GM13977 (cell line): ENCODE measurements at regions not wholly inside any gene's neighbourhood (a gene's known extent, or its start where the extent isn't known, plus 50 kb on each side); places are given as distances from the start of the nearest gene placed in this dataset.

ENCODE experiments used
- DNase-seq: peaks from one replicate; pipeline ENCODE4 v3.0.0; 2012; ENCODE audit warnings: low spot score
- in situ Hi-C: fragments of 300-500 bp; cut with MboI; formaldehyde crosslinking; loops from one replicate; pipeline ENCODE4 v1.12.0; 2022; ENCODE audit warnings: low sequenced_read_pairs, low pct_unique_long_range_greater_than_20kb, mixed read lengths, inconsistent platforms; ENCODE audit not compliant: unreplicated experiment
- TF ChIP-seq, protein P1 (sequence below): IDR thresholded peaks from 2 replicates; pipeline ENCODE4 v1.5.1; 2012; ENCODE audit warnings: mild to moderate bottlenecking, control low read depth; ENCODE audit not compliant: insufficient read depth; ENCODE audit errors: extremely low read depth, missing control alignments

DNA sequence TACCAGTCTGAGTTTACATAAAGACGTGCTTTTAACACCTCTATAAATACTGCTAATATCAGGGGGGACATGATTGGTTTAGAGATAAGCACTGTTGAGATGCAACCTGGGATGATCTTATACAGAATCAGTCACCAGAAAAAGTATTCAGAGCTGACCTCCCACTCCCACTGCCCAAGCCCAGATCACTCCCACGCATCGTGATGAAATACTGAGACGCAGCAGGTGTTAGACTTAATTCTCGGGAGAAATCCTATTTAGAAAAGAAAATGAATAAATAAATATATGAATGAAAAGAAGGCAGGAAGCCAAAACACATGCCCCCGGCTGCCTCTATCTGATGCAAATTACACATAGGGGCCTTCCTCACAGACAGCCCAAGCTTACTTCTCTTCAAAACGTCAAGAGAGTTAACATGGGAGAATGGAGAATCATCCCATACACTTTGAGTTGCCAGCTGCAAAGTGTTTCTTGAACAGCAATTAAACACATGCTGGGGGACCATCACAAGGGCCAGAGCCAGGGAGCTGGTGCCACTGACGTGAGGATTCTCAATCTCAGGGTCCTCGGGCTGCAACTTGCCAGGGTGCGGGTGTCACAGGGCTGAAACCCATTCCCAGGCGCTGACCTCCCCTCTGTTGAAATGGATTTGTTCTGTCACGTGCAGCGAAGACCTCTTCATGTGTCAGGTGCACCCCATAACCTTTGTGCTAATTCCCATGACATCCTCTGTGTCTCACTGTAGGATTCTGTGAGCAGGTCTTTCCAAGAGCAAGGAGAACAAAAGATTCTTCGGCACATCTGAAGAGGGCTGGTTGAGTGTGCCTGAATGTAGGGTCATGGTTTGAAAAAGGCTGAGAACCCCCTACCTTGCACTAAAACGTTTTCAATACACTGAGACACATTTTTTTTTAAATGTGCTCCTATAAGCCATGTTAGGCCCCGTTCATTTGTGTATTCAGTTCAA lies 764.2 kb upstream of the ARRDC4 start:
- in situ Hi-C loops: no loop called here
- DNase-seq: no peak
- TF ChIP-seq, protein P1, sequence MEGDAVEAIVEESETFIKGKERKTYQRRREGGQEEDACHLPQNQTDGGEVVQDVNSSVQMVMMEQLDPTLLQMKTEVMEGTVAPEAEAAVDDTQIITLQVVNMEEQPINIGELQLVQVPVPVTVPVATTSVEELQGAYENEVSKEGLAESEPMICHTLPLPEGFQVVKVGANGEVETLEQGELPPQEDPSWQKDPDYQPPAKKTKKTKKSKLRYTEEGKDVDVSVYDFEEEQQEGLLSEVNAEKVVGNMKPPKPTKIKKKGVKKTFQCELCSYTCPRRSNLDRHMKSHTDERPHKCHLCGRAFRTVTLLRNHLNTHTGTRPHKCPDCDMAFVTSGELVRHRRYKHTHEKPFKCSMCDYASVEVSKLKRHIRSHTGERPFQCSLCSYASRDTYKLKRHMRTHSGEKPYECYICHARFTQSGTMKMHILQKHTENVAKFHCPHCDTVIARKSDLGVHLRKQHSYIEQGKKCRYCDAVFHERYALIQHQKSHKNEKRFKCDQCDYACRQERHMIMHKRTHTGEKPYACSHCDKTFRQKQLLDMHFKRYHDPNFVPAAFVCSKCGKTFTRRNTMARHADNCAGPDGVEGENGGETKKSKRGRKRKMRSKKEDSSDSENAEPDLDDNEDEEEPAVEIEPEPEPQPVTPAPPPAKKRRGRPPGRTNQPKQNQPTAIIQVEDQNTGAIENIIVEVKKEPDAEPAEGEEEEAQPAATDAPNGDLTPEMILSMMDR: no peak

DNA sequence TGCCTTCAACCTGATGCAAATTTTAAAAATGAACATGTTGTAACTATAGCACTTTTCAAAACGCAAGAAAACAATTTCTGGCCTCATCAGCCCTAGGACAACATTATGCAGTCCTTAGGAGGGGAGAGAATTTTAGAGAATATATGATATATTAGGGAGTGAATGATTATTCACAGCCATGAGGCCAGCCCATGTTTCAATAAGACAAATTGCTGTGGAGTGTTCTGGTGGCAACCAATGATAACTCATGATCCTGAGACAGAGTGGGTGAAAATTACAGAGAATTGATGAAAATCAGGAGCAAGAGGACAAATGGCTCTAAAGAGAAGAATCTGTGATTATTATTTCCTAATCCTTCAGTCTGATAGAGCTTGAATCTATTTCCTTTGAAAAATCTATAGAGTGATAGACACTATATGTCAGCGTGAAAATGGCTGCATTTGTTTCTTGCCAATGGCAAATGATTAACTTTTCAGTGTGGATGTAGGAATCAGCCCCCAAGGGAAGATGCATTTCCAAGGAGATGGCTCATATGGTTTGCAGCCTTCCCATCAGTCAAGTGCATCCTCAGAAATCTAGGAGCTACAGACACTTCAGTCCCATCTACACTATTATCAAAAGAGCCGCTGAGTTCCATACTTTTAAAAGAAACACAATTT lies 761.0 kb upstream of the ARRDC4 start:
- TF ChIP-seq, protein P1: no peak
- in situ Hi-C loops: no loop called here
- DNase-seq: no peak

DNA sequence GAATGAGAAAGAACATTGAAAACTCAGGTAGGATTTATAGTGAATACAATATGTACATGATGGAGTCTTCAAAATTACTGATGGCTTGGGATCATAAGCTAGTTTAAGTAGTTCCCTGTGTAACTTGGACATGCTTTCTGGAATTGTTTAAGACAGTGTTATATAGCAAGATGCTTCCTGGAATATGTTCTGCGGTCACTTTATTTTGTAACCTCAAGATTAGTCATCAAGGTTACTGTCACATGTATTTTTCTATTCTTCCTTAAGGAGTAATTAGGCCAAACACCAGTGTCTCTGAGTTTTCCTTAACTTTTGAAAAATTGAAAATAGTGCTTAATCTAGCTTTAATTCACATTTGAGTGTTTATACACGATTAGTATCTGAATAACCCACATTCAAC lies 760.3 kb upstream of the ARRDC4 start:
- TF ChIP-seq, protein P1: no peak

DNA sequence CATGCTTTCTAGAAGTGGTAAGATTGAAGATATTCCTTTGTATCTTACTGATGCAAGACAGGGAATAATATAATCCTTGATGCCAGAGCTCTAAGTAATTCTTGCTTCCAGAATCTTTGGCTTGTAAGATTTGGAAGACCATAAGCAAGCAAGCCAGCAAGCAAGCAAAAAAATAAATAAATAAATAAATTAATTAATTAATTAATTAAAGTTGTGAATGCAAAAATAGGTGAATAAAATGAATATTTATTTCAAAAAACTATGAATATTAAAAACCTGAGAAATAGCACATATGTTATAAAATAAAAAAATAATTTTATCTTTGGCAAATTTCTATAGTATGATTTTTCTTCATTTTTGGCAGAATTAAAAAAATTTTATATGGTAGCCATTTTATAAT lies 750.2 kb upstream of the ARRDC4 start:
- in situ Hi-C loops: no loop called here
- DNase-seq: no peak
- TF ChIP-seq, protein P1: no peak

More for the DNA sequence above, 760.3 kb upstream of the ARRDC4 start:
- no peak for DNase-seq
- in situ Hi-C loops: no loop called here

DNA sequence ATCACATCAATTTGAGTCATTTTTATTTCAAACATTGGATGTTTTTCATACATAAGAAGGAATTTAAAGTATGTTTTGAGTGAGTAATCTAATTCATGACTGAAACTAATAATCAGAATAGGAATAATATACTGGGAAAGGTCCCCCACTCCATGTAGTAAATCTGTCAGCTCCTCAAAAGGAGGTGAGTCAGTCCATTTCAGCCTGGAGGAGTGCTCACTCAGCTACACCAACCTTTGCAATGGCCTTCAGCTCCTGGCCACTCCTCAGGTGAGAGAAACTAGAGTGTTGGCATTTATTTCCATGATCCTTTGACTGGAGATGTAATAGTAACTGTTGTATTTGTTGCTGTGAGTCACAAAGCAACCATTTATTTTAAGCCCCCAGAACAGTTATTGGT lies 744.9 kb upstream of the ARRDC4 start:
- no peak for DNase-seq
- in situ Hi-C loops: no loop called here
- TF ChIP-seq, protein P1: no peak

DNA sequence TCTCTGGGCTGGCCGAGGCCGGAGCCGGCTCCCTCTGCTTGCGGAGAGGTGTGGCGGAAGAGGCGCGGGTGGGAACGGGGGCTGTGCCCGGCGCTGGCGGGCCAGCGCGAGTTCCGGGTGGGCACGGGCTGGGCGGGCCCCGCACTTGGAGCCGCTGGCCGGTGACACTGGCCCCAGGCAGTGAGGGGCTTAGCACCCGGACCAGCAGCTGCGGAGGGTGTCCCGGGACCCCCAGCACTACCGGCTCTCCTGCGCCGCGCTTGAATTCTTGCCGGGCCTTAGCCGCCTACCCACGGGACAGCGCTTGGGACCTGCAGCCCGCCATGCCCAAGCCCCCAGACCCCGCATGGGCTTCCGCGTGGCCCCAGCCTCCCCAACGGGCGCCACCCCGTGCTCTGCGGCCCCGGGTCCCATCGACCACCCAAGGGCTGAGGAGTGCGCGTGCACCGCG lies 736.3 kb upstream of the ARRDC4 start:
- no peak for DNase-seq
- TF ChIP-seq, protein P1: no peak
- in situ Hi-C loops: no loop called here
